ENCODE measurements at regions not wholly inside any gene's neighbourhood (a gene's known extent, or its start where the extent isn't known, plus 50 kb on each side); places are given as distances from the start of the nearest gene placed in this dataset.
"Not testable (repeated sequence)": the region's sequence is repeated elsewhere in the genome, so short reads cannot be mapped to it uniquely, and the experiment has no call there.

- no peak for DNase-seq (ENCODE audit: low read depth in 2 of 2)
Observed at GRCh38 chr22:33971561-33971961, 51.3 kb upstream of the LARGE1 start.

- no peak for DNase-seq (ENCODE audit: low read depth in 2 of 2)
Observed at GRCh38 chr22:33975841-33976240, 55.6 kb upstream of the LARGE1 start.

GRCh38 chr22:33983558-33983957, 63.3 kb upstream of the LARGE1 start:
- no peak for DNase-seq (ENCODE audit: low read depth in 2 of 2)

GRCh38 chr22:33984211-33984610, 63.9 kb upstream of the LARGE1 start:
- DNase-seq (ENCODE audit: low read depth in 2 of 2): no peak

- no peak for DNase-seq (ENCODE audit: low read depth in 2 of 2)
Observed at GRCh38 chr22:33984656-33985285, 64.5 kb upstream of the LARGE1 start.

- no peak for DNase-seq (ENCODE audit: low read depth in 2 of 2)
Observed at GRCh38 chr22:33985506-33985905, 65.2 kb upstream of the LARGE1 start.

GRCh38 chr22:33986167-33986771, 66.0 kb upstream of the LARGE1 start:
- DNase-seq (ENCODE audit: low read depth in 2 of 2): no peak

- DNase-seq (ENCODE audit: low read depth in 2 of 2): no peak
Observed at GRCh38 chr22:33986954-33987353, 66.7 kb upstream of the LARGE1 start.

- DNase-seq (ENCODE audit: low read depth in 2 of 2): not testable (repeated sequence)
Observed at GRCh38 chr22:33989263-33989662, 69.0 kb upstream of the LARGE1 start.

GRCh38 chr22:33991620-33992019, 71.3 kb upstream of the LARGE1 start:
- DNase-seq (ENCODE audit: low read depth in 2 of 2): no peak

GRCh38 chr22:33996824-33997223, 76.5 kb upstream of the LARGE1 start:
- no peak for DNase-seq (ENCODE audit: low read depth in 2 of 2)

GRCh38 chr22:34000879-34001526, 80.7 kb upstream of the LARGE1 start:
- no peak for DNase-seq (ENCODE audit: low read depth in 2 of 2)

GRCh38 chr22:34001701-34002466, 81.6 kb upstream of the LARGE1 start:
- DNase-seq (ENCODE audit: low read depth in 2 of 2): no peak

GRCh38 chr22:34004058-34004457, 83.8 kb upstream of the LARGE1 start:
- no peak for DNase-seq (ENCODE audit: low read depth in 2 of 2)

- DNase-seq (ENCODE audit: low read depth in 2 of 2): no peak
Observed at GRCh38 chr22:34010259-34010658, 90.0 kb upstream of the LARGE1 start.

- no peak for DNase-seq (ENCODE audit: low read depth in 2 of 2)
Observed at GRCh38 chr22:34015642-34016041, 95.4 kb upstream of the LARGE1 start.

GRCh38 chr22:34017205-34017604, 96.9 kb upstream of the LARGE1 start:
- DNase-seq (ENCODE audit: low read depth in 2 of 2): no peak

- no peak for DNase-seq (ENCODE audit: low read depth in 2 of 2)
Observed at GRCh38 chr22:34019190-34019845, 99.0 kb upstream of the LARGE1 start.

- DNase-seq (ENCODE audit: low read depth in 2 of 2): no peak
Observed at GRCh38 chr22:34035209-34035608, 114.9 kb upstream of the LARGE1 start.

GRCh38 chr22:34036931-34037330, 116.7 kb upstream of the LARGE1 start:
- DNase-seq (ENCODE audit: low read depth in 2 of 2): no peak

- no peak for DNase-seq (ENCODE audit: low read depth in 2 of 2)
Observed at GRCh38 chr22:34038801-34039555, 118.7 kb upstream of the LARGE1 start.

Data from stimulated activated CD4-positive, alpha-beta T cell treated with anti-CD3 and anti-CD28 coated beads, Interleukin-4, amount 100 ng/mL, for 48 hours (primary cell).